Liver (tissue), 8 donors: ENCODE measurements at regions not wholly inside any gene's neighbourhood (a gene's known extent, or its start where the extent isn't known, plus 50 kb on each side); places are given as distances from the start of the nearest gene placed in this dataset.

ENCODE experiments used
- DNase-seq: peaks from one replicate; pipeline ENCODE4 v3.0.0-alpha.2; 2017; ENCODE audit warnings: low spot score
- H3K27ac ChIP-seq, 2 donors: one replicate each; pipeline ENCODE4 v1.7.0; 2013; ENCODE audit warnings: inconsistent platforms in 2 of 2, low read length in 2 of 2, control low read depth in 1 of 2, low read depth in 1 of 2, mild to moderate bottlenecking in 1 of 2
- H3K27me3 ChIP-seq, 4 donors: one replicate each; pipeline versions ENCODE4 v1.6.1 to v1.7.0; 2013; ENCODE audit warnings: low read length in 3 of 4, inconsistent platforms in 1 of 4, mild to moderate bottlenecking in 1 of 4, moderate library complexity in 1 of 4; ENCODE audit not compliant: control insufficient read depth in 4 of 4, insufficient read depth in 4 of 4
- H3K36me3 ChIP-seq, 4 donors: one replicate each; pipeline versions ENCODE4 v1.6.1 to v1.7.0; 2013; ENCODE audit warnings: low read length in 3 of 4, mild to moderate bottlenecking in 3 of 4, low read depth in 1 of 4, moderate library complexity in 1 of 4; ENCODE audit not compliant: control insufficient read depth in 4 of 4, insufficient read depth in 3 of 4
- H3K4me1 ChIP-seq, 4 donors: one replicate each; pipeline versions ENCODE4 v1.6.1 to v1.7.0; 2013; ENCODE audit warnings: low read length in 3 of 4, mild to moderate bottlenecking in 3 of 4, moderate library complexity in 1 of 4; ENCODE audit not compliant: control insufficient read depth in 4 of 4, insufficient read depth in 4 of 4
- H3K4me3 ChIP-seq, 3 donors: one replicate each; pipeline versions ENCODE4 v1.6.1 to v1.7.0; 2013; ENCODE audit warnings: low read length in 3 of 3, control low read depth in 1 of 3, low read depth in 1 of 3, mild to moderate bottlenecking in 1 of 3
- H3K9ac ChIP-seq, 2 donors: one replicate each; pipeline ENCODE4 v1.7.0; 2013; ENCODE audit warnings: low read length in 2 of 2, mild to moderate bottlenecking in 2 of 2, moderate library complexity in 2 of 2, control low read depth in 1 of 2, low read depth in 1 of 2
- H3K9me3 ChIP-seq, 4 donors: one replicate each; pipeline versions ENCODE4 v1.6.1 to v1.7.0; 2013; ENCODE audit warnings: low read length in 3 of 4; ENCODE audit not compliant: control insufficient read depth in 4 of 4
- ATF3 ChIP-seq: IDR thresholded peaks from 2 replicates; pipeline ENCODE4 v1.6.1; 2016; ENCODE audit warnings: antibody characterized with exemption
- CTCF ChIP-seq: fragments of 150-350 bp; IDR thresholded peaks from 2 replicates; pipeline ENCODE4 v1.5.1; 2017; ENCODE audit warnings: improper control_type of control experiment, low read depth, low read length; ENCODE audit not compliant: missing input control
- EGR1 ChIP-seq, 2 donors: IDR thresholded peaks; 2 replicates each; pipeline ENCODE4 v1.6.1; 2016 to 2018; ENCODE audit warnings: antibody characterized with exemption in 2 of 2, low read depth in 2 of 2
- FOXA1 ChIP-seq: IDR thresholded peaks from 2 replicates; pipeline ENCODE4 v1.6.1; 2016; ENCODE audit warnings: antibody characterized with exemption
- GABPA ChIP-seq, 2 donors: IDR thresholded peaks in 1 of 2; conservative IDR thresholded peaks in 1 of 2; 2 replicates each; pipeline ENCODE4 v1.6.1; 2016; ENCODE audit warnings: antibody characterized with exemption in 2 of 2, mild to moderate bottlenecking in 1 of 2, moderate library complexity in 1 of 2
- HNF4A ChIP-seq, 2 donors: conservative IDR thresholded peaks; 2 replicates each; pipeline ENCODE4 v1.6.1; 2016; ENCODE audit warnings: antibody characterized with exemption in 2 of 2, mild to moderate bottlenecking in 2 of 2
- HNF4G ChIP-seq: IDR thresholded peaks from 2 replicates; pipeline ENCODE4 v1.6.1; 2016; ENCODE audit warnings: antibody characterized with exemption
- JUND ChIP-seq, 2 donors: IDR thresholded peaks; 2 replicates each; pipeline ENCODE4 v1.6.1; 2016; ENCODE audit warnings: antibody characterized with exemption in 2 of 2
- MAX ChIP-seq: IDR thresholded peaks from 2 replicates; pipeline ENCODE4 v1.6.1; 2016; ENCODE audit warnings: antibody characterized with exemption
- NR2F2 ChIP-seq: IDR thresholded peaks from 2 replicates; pipeline ENCODE4 v1.6.1; 2016; ENCODE audit warnings: antibody characterized with exemption
- RAD21 ChIP-seq, 2 donors: IDR thresholded peaks; 2 replicates each; pipeline ENCODE4 v1.6.1; 2016; ENCODE audit warnings: antibody characterized with exemption in 2 of 2, mild to moderate bottlenecking in 2 of 2
- REST ChIP-seq: IDR thresholded peaks from 2 replicates; pipeline ENCODE4 v1.6.1; 2016; ENCODE audit warnings: antibody characterized with exemption, mild to moderate bottlenecking
- RXRA ChIP-seq, 2 donors: IDR thresholded peaks; 2 replicates each; pipeline ENCODE4 v1.6.1; 2017 to 2018; ENCODE audit warnings: antibody characterized with exemption in 2 of 2, mild to moderate bottlenecking in 1 of 2
- SP1 ChIP-seq: IDR thresholded peaks from 2 replicates; pipeline ENCODE4 v1.6.1; 2018; ENCODE audit warnings: antibody characterized with exemption, mild to moderate bottlenecking
- YY1 ChIP-seq: IDR thresholded peaks from 2 replicates; pipeline ENCODE4 v1.6.1; 2016; ENCODE audit warnings: antibody characterized with exemption, mild to moderate bottlenecking
- ZBTB33 ChIP-seq: IDR thresholded peaks from 2 replicates; pipeline ENCODE4 v1.6.1; 2016; ENCODE audit warnings: antibody characterized with exemption
- WGBS: extraction: QIAGEN DNeasy Blood & Tissue Kit; methylation state at CpG from one replicate; pipeline ENCODE4 v1.1.7; 2013; 5-methylcytosine and 5-hydroxymethylcytosine counted together
- donor health status: healthy.
- donor health status: healthy.
- donor health status: healthy.
- donor health status: healthy.
- donor health status: healthy.

GRCh38 chr2:172211512-172211911 lies 108.8 kb upstream of the DLX2 start:
- Histone ChIP-seq H3K9ac (no peak overlapping the region), H3K27me3 (no peaks in the 10 kb centered on the region), H3K4me1 (no peaks in the 10 kb centered on the region), H3K27ac (no peak overlapping the region), H3K4me3 (no peak overlapping the region), H3K36me3 (no peaks in the 10 kb centered on the region), H3K9me3 (no peaks in the 10 kb centered on the region)
- no peak for DNase-seq
- WGBS: 52% methylated on average over 5 of the region's 5 CpGs
- no peak for TF ChIP-seq SP1
- no peak for TF ChIP-seq JUND (IDR thresholded peaks at IDR 0.05)

- Histone ChIP-seq H3K36me3 (no peaks in the 10 kb centered on the region), H3K9me3 (no peaks in the 10 kb centered on the region), H3K4me1 (no peaks in the 10 kb centered on the region), H3K27ac (no peak overlapping the region), H3K27me3 (no peaks in the 10 kb centered on the region), H3K4me3 (no peak overlapping the region), H3K9ac (no peak overlapping the region)
- TF ChIP-seq REST (no peak), CTCF (no peak), FOXA1 (no peak), RAD21 (IDR thresholded peaks at IDR 0.05) (no peak), HNF4A (conservative IDR thresholded peaks at IDR 0.05) (no peak), RXRA (IDR thresholded peaks at IDR 0.05) (no peak), MAX (no peak), YY1 (no peak), SP1 (no peak), GABPA (IDR thresholded peaks at IDR 0.05 in 1 of 2, conservative IDR thresholded peaks at IDR 0.05 in 1 of 2) (no peak), EGR1 (IDR thresholded peaks at IDR 0.05; ENCODE audit: low read depth in 2 of 2) (no peak), ATF3 (no peak), ZBTB33 (no peak), JUND (IDR thresholded peaks at IDR 0.05) (no peak), NR2F2 (no peak), HNF4G (no peak)
- no peak for DNase-seq
- WGBS: 84% methylated on average over 12 of the region's 12 CpGs
These were observed 110.6 kb upstream of the DLX2 start for GRCh38 chr2:172213116-172213860.
